Erythroblast (primary cell): ENCODE measurements at regions not wholly inside any gene's neighbourhood (a gene's known extent, or its start where the extent isn't known, plus 50 kb on each side); places are given as distances from the start of the nearest gene placed in this dataset.
A peak's percentile ranks its signal among the peaks of the same experiment; 100 is the strongest.
"Not testable (repeated sequence)": the region's sequence is repeated elsewhere in the genome, so short reads cannot be mapped to it uniquely, and the experiment has no call there.

Source experiments
- DNase-seq, 2 experiments: peaks; one replicate each; lab custom pipeline; 2025; lab: John Stamatoyannopoulos, UW
- GATA1 ChIP-seq: IDR thresholded peaks from 2 replicates; pipeline ENCODE4 v1.6.1; 2011; ENCODE audit warnings: low read depth, mild to moderate bottlenecking, control low read depth, low read length, moderate library complexity
- POLR2A ChIP-seq: IDR thresholded peaks from 2 replicates; pipeline ENCODE4 v1.6.1; 2011; ENCODE audit warnings: mild to moderate bottlenecking, low read length

DNA sequence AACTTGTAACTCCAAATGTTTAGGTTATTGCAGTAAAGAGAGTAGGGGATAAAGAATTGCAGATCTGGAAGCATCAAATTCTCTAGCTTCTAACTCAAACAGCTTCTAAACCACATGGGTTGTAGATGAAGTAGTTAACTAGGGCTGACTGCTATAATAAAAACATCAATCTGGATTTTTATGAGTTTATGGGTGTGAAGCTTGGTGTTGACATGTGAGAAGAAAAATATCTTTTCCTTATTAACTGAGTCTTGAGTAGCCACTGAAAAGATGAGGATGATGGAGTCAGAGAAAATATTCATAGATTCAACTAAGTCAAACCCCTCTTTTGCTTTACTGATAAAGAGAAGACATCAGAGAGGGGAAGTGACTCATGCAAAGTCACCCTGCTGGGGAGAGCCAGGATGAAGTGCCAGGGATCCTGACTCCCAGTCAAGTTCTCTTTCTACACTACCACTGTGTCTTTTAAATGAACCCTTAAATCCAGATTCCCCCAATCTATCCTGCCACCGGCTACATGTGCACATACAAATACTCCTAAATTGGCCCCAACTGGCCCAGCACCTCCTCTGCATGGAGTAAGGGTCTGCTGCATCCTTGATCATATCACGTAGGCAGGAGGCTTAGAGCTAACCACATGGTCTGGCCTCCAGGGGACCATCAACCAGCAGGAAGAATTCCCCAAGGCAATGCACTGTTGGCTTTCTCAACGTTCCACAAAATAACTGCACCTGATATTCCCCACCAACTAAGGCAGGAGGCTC lies 264.0 kb upstream of the CCL2 start:
- TF ChIP-seq POLR2A (no peak), GATA1 (no peak)
- peak in 1 of 2 experiments; percentile 37 for DNase-seq

DNA sequence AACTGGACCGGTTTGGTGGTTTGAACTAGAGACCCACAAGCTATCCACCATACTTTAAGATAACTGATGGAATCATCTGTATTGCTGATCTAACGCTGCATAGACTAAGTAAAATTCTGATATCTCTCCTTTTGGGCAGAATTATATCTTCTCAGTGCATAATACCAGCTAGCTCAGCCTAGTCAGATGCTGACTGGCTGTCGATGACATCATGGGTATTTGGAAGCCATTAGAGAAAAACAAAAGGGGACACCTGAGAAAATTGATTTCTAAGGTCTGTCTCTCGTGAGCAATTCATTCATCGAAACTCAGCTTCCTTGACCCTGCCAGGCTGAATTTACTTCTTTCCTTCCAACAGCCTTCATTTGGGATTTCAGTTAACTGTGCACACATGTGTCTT lies 263.0 kb upstream of the CCL2 start:
- TF ChIP-seq POLR2A (no peak), GATA1 (no peak)
- no peak for DNase-seq

DNA sequence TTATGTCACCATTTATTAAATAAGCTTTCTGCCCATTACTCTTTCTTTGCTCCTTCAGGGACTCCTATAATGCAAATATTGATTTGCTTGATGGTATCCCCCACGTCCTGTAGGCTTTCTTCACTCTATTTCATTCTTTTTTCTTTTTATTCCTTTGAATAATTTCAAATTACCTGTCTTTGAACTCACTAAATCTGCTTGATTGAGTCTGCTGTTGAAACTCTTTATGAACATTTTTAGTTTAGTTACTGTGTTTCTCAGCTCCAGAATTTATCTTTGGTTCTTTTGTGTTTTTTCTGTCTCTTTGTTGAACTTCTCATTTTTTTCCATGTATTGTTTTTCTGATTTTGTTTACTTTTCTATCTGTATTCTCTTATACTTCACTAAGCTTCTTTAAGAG lies 254.4 kb upstream of the CCL2 start:
- no peak for TF ChIP-seq POLR2A
- TF ChIP-seq GATA1 = no peak
- no peak for DNase-seq

DNA sequence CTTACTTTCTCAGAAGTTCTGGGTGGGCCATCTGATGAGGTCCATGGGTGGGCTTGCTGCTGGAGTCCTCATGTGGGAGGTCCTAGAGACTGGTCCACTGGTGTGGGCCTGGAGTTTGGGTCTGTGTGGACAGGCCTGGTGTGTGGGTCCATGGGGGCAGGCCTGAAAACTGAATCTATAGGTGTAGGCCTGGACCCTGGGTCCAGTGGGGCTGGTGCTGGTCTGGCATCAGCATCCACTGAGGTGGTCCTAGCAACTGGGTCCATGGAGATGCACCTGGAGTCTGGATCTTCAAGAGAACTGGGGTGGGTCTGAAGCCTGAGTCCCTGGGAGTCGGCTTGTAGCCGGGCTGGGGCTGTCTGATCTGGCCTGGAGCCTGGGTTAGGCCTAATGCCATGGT lies 253.8 kb upstream of the CCL2 start:
- no peak for DNase-seq

DNA sequence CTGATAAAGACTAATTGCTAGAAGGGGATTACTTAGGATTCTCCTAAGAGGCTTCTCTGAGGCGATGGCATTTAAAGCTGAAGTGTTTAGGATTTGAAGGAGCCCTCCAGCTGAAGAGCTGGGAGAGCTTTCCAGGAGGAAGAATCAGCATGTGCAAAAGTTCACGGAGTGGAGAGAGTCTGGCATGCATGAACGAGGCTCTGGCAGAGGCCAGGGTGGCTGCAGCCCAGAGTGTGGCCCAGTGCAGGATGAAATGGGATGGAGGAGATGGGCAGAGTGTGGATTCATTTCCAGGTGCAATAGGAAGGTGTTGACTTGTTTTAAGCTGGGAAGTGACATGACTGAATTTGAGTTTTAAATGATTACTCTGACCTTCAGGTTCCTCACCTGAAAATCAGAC lies 249.0 kb upstream of the CCL2 start:
- no peak for TF ChIP-seq GATA1
- no peak for TF ChIP-seq POLR2A
- no peak for DNase-seq

More for the DNA sequence above, 253.8 kb upstream of the CCL2 start:
- no peak for TF ChIP-seq POLR2A
- TF ChIP-seq GATA1 = no peak

DNA sequence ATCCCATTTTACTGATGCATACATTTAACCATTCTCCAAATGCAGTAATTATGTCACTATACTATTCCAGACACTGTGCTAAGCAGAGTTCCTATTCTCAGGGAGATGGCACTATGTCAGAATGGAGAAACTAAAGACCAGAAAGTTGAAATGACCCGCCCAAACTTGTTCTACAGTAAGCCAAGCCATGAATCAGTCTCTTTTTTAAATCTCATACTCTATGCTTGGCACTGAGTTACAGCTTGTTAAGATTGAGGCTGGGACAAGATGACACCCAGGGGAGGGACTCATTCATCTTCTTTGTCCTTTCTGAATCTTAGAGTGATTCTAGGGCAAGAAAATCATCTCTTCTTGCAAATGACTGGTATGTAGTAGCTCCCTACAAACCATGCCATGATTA lies 247.0 kb upstream of the CCL2 start:
- DNase-seq = no peak
- TF ChIP-seq POLR2A (no peak), GATA1 (no peak)

DNA sequence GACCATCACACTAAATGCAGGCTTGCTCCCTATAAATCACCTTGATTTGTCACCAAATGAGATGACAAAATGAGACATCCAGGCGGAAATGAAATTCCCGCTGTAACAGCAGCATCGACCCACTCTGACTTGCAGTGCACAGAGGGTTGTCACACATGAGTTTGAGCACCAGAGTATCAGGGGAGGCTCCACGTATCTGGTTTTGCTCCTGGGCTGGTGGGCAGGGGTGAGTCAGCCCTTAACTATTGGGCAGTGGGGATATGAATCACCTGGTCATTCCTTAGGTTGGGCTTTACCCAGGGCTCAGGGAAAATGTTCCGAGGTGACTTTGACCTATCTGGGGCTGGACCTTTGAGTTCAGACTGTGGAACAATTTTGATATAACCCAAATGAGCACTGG lies 245.2 kb upstream of the CCL2 start:
- no peak for TF ChIP-seq POLR2A
- TF ChIP-seq GATA1 = no peak
- no peak for DNase-seq

DNA sequence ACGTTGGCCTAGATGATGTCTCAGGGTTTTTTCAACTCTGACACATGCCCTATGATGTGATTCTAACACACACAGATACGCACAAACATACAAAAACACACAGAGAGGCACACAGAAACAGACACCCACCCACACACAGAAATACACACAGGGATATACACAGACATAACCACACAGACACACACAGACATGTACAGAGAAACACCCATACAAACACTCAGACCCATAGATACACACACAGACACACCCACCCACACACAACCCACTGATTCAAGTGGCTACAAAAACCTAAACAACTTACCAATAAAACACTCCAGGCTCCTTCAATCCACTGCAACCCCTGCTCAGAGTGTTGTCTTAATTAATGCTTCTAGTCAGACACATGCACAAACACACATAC lies 244.6 kb upstream of the CCL2 start:
- DNase-seq = no peak
- TF ChIP-seq POLR2A (no peak), GATA1 (no peak)

DNA sequence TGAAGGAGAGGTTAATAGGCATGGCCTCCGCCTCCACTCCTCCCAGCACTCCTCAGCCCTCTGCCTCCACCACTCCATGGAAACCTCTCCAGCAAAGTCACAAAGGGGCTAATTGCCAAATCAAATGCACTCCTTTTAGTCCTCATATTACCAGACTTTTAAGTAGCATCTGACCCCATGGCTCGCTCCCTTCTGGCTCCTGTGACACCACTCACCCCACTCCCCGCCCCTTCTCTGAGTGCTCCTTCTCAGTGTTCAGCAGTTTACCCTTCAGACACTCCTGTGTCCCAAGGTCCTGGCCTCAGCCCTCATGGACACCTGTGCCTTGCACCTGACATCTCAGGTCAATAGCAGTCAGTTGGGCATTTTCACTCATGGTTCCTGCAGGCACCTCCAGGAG lies 243.5 kb upstream of the CCL2 start:
- TF ChIP-seq GATA1 (no peak), POLR2A (no peak)

DNA sequence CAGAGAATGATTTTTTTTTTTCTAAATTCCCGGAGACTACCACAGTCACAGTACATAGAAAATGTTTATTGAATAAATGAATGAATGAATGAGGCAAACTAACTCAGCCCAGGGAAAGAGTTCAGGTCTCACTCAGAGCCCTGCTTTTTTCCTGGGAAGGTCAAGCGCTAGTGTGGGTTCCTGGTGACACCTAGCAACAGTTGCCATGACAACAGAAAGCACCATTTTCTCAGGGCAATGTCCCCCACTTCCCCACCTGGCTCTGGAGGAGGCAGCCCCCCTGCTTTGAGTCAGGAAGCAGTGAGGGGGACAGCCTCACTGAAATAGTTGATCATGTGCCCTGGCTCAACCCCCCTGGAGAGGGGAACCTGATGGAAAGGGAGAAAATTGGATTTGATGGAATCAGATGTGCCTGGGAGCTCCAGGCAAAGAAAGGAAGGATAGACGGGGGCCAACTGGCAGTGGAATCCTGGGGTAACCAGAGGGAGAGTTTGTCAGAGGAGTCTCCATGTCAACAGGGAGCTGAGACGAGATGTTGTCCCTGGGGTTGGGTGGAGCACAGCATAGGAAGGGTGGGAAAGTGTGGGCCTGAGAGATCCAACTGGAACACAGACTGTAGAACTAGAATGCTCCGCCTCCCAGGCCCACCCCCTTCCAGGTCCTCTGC lies 242.2 kb upstream of the CCL2 start:
- TF ChIP-seq POLR2A (no peak), GATA1 (no peak)
- no peak for DNase-seq

More for the DNA sequence above, 243.5 kb upstream of the CCL2 start:
- no peak for DNase-seq

DNA sequence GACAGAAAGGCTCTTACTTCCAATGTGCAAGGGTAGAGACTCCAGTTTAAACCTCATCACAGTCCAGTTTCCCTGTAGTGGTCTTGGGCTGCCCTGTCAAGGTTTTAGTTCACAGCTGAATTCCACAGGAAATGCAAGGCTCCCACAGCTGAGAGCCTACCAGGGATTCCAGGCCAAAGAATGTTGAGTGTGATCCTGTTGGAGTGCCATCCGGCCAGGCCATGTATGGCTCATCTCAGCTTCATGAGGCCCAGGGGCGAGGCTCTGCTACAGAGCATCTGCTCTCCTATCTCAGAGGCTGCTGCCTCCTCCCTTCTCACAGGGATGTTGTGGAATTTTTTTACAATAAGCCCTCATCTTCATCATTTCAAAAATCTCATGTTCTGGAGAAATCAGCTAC lies 239.8 kb upstream of the CCL2 start:
- DNase-seq = no peak
- TF ChIP-seq POLR2A (no peak), GATA1 (no peak)

DNA sequence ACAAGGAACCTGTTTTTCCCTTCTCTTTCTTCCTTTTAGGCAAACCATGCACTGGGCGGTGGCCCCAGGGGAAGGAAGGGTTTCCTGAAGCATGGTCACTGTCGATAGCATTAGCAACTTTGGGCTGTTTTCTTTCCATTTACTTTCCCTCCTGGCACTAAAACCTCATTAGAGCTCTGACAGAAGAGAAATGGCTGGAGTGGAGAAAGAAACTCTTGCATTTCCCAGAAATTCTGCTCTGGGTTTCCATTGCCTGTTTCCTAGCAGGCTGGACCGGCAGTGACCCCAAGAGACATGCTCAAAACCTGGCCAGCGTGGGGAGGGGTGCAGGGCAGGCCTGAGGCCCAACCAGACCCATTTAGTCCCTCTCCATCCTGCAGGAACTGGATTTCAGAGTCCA lies 230.7 kb upstream of the CCL2 start:
- TF ChIP-seq POLR2A (no peak), GATA1 (no peak)
- DNase-seq = no peak

DNA sequence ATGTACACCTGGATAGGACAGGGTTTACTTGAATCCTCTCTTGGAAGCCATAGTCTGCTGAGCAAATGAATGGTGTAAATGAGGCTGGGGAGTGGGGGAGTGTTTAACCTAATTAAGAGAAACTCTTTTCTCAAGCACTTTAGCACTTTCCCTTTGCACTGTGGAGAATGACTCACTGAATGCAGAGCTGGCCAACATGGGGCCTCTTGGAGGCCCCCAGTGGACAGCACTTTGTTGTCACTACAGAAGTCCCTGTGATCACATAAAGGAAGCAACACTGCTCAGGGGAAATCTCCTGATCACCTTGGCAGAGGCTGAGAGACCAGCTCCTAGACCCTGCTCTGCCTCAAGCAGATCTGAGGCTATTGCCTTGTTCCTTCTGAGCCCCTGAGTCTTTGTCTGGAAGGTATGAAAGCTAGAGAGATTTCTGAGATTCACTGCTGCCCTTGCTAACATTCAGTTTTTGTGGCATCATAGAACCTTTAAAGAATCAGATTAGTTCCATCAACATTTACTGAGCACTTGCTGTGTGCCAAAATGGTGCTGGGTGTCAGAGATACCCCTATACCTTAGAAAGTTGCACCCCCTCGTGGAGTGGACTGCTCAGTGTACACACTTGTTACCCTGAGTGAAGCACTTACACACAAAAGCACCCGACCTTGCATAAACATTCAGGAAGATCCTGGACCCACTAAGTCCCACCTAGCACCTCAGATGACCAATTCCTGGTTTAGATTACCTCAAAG lies 230.1 kb upstream of the CCL2 start:
- no peak for TF ChIP-seq POLR2A
- no peak for TF ChIP-seq GATA1
- peak; percentile 20 to 63 for DNase-seq

DNA sequence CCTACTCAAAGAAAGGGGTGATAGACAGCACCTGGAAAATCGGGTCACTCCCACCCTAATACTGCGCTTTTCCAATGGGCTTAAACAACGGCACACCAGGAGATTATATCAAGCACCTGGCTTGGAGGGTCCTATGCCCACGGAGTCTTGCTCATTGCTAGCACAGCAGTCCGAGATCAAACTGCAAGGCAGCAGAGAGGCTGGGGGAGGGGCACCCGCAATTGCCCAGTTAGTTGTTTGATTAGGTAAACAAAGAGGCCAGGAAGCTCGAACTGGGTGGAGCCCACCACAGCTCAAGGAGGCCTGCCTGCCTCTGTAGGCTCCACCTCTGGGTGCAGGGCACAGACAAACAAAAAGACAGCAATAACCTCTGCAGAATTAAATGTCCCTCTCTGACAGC lies 224.5 kb upstream of the CCL2 start:
- DNase-seq = not testable (repeated sequence)

DNA sequence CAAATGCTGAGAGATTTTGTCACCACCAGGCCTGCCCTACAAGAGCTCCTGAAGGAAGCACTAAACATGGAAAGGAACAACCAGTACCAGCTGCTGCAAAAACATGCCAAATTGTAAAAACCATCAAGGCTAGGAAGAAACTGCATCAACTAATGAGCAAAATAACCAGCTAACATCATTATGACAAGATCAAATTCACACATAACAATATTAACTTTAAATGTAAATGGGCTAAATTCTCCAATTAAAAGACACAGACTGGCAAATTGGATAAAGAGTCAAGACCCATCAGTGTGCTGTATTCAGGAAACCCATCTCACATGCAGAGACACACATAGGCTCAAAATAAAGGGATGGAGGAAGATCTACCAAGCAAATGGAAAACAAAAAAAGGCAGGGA lies 222.8 kb upstream of the CCL2 start:
- DNase-seq = not testable (repeated sequence)

DNA sequence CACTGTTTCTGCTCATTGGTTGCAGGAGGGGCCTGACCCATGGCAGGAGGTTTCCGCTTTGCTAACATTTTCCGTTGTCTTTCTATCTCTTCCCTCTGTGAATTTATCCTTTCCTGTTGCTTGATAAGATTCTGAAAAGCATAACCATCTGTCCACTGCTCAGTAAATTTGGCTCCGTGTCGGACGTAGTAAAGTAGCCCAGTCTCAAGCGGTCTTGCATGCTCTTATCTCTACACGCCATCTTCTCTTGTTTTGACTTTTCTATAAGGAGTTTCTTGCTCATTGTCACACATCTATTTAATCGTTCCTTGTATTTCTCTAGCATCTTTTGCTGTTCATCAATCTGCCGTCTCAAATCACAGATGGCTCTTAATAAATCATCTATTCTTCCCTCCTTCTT lies 216.3 kb upstream of the CCL2 start:
- not testable (repeated sequence) for DNase-seq

DNA sequence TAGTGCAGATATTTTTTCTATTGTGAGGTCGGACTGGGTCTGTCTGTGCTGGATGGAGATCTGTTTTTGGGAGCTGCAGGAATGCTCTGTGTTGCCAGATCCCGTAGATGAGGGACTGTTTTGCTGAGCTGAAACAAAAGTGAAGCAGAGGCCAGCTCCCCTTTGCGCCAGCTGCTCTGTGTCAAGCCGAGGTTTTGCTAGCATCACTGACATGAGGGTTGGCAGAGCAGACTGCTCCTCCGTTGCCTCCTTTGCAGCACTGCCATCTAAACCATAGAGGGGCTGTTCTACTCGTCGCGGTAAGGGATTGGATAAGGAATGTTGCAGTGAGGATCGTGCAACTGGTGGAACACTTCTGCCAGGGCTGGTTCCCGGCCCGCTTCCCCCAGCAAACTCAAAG lies 215.9 kb upstream of the CCL2 start:
- DNase-seq = not testable (repeated sequence)

DNA sequence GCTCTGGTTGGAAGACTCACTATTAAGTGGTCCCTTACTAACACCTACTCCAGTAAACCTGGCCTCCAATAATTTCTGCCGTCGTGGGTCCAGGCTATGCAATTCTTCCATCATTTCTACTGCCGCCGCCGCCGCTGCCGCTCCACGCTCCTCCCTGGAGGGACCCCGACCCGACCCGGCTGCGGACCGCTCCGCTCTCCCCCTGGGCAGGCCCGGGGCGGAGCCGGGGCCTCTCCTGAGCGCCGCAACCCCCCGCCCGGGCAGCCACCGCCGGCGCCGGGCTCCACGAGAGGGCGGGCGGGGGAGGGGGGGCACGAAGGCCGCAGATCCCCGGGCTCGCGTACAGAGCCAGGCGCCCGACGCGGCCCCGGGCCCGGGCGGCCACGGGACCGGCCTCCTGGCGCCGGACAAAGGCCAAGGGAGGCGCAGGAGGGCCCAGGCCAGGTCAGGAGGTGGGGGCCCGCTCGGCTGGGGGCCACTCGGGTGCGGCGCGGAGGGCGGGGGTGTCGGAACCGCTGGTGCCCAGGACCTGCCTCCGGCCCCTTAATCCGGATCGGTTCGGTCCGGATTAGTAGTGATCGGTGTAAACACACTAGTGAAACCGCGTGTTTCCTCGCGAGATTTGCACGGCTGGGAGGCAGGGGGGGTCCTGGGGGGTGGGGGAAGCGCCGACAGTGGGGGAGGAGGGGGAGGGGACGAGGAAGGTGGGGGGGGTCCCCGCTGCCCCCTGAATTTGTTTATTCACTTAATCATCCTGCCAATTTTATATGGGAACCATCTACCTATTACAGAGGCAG lies 215.1 kb upstream of the CCL2 start:
- DNase-seq = peak; percentile 15 to 33
